BLaER1 treated with 17β-estradiol and CSF1 and Interleukin-3, amounts not matched to agents 10 nM and 100 nM (cell line): ENCODE measurements at regions not wholly inside any gene's neighbourhood (a gene's known extent, or its start where the extent isn't known, plus 50 kb on each side); places are given as distances from the start of the nearest gene placed in this dataset.
"Not testable (repeated sequence)": the region's sequence is repeated elsewhere in the genome, so short reads cannot be mapped to it uniquely, and the experiment has no call there.

Experiments used
- H3K27ac ChIP-seq, 11 experiments: shearing (Covaris generic); formaldehyde crosslinking; 2 replicates each; pipeline ENCODE4 v1.8.1; 2022
- H3K27me3 ChIP-seq, 11 experiments: shearing (Covaris generic); formaldehyde crosslinking; 2 replicates each; pipeline ENCODE4 v1.8.1; 2022
- H3K36me3 ChIP-seq, 11 experiments: shearing (Covaris generic); formaldehyde crosslinking; 2 replicates each; pipeline ENCODE4 v1.8.1; 2022
- H3K4me1 ChIP-seq, 10 experiments: shearing (Covaris generic); formaldehyde crosslinking; 2 replicates each; pipeline ENCODE4 v1.8.1; 2022
- H3K4me2 ChIP-seq, 11 experiments: shearing (Covaris generic); formaldehyde crosslinking; 2 replicates each; pipeline ENCODE4 v1.8.1; 2022
- H3K4me3 ChIP-seq, 10 experiments: shearing (Covaris generic); formaldehyde crosslinking; 2 replicates each; pipeline ENCODE4 v1.8.1; 2022
- H3K9ac ChIP-seq, 11 experiments: shearing (Covaris generic); formaldehyde crosslinking; 2 replicates each; pipeline ENCODE4 v1.8.1; 2022
- H3K9me3 ChIP-seq, 11 experiments: shearing (Covaris generic); formaldehyde crosslinking; replicated peaks in 1 of 11; 2 replicates each; pipeline ENCODE4 v1.8.1; 2022
- H4K20me1 ChIP-seq, 11 experiments: shearing (Covaris generic); formaldehyde crosslinking; 2 replicates each; pipeline ENCODE4 v1.8.1; 2022
- Cebpa-rat ChIP-seq, 11 experiments: shearing (Covaris generic); IDR thresholded peaks; 2 replicates each; pipeline ENCODE4 v1.8.1; 2022

DNA sequence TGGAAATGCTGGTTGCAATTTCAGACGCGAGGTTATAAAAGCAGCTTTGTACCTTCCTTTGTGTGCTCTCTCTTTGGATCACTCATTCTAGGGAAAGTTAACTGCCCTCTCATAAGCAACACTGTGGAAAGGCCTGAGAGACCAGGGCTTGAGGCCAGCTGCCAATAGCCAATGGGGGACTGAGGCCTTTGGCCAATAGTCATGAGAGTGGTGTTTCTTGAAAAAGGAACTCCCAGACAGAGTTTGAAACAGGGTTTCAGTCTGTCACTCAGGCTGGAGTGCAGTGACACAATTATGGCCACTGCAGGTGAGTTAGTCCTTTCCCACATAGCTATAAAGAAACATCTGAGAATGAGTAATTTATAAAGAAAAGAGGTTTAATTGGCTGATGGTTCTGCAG, 524.7 kb upstream of the SMIM31 start:
- no peak for TF ChIP-seq Cebpa-rat (IDR thresholded peaks at IDR 0.05)
- Histone ChIP-seq H3K27me3 (no peaks in the 10 kb centered on the region), H3K9ac (no peak overlapping the region), H3K9me3 (no peaks in the 10 kb centered on the region), H3K4me2 (no peak overlapping the region), H4K20me1 (no peaks in the 10 kb centered on the region), H3K4me3 (no peak overlapping the region), H3K27ac (no peak overlapping the region), H3K36me3 (no peaks in the 10 kb centered on the region), H3K4me1 (no peaks in the 10 kb centered on the region)

- Histone ChIP-seq H3K4me2 (no peak overlapping the region), H4K20me1 (no peaks in the 10 kb centered on the region), H3K36me3 (no peaks in the 10 kb centered on the region), H3K27me3 (no peaks in the 10 kb centered on the region), H3K4me3 (no peak overlapping the region), H3K9ac (no peak overlapping the region), H3K27ac (no peak overlapping the region), H3K4me1 (no peaks in the 10 kb centered on the region), H3K9me3 (0 out of 22 replicates have a peak, but pooled peaks cover 0 to 7% (median 0%) of the 10 kb centered on the region in 11 experiments)
- no peak for TF ChIP-seq Cebpa-rat (IDR thresholded peaks at IDR 0.05)
Observed at GRCh38 chr4:164239433-164239832, 514.5 kb upstream of the SMIM31 start.

DNA sequence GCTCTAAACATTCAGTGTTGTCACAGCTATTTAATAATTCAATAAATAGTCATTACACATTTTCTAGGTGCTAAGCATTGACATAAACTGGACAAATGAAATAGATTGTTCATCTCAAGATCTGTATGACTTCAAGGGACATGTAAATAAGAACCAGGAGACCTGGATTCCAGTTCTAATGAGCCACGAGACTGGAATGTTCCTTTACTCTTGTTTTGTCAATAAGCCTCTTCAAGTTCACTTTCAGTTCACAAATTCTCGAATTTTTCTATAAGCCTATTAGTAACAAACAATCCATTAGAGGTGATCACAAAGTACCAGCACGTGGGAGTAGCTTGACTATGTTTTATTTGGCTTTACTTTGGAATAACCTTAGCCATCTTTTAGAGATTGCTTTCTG, 514.0 kb upstream of the SMIM31 start:
- no peak for TF ChIP-seq Cebpa-rat (IDR thresholded peaks at IDR 0.05)
- no peak overlapping the region for H3K9ac ChIP-seq
- no peaks in the 10 kb centered on the region for H4K20me1 ChIP-seq
- no peaks in the 10 kb centered on the region for H3K36me3 ChIP-seq
- H3K4me1 ChIP-seq = no peaks in the 10 kb centered on the region
- no peak overlapping the region for H3K4me2 ChIP-seq
- H3K9me3 ChIP-seq = 0 out of 22 replicates have a peak, but pooled peaks cover 0 to 7% (median 0%) of the 10 kb centered on the region in 11 experiments
- no peak overlapping the region for H3K27ac ChIP-seq
- no peaks in the 10 kb centered on the region for H3K27me3 ChIP-seq
- H3K4me3 ChIP-seq = no peak overlapping the region

DNA sequence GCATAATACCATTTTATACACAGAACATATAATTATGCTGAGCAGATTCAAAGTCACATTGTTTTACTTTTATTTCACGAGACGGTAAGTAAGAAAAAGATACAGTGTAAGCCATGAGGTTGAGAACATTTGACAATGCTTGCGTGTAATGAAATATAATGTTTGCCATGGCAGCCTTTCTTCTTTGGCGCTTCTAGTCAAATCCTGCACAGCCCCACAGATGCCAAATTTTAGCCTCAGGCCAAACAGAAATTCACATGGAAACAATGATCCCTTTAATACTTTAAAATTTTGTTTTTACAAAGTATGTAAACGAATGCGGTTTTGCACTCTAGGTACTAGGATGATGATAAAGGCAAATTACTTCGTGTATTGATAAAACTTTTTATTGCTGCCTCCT, 502.7 kb upstream of the SMIM31 start:
- no peak for TF ChIP-seq Cebpa-rat (IDR thresholded peaks at IDR 0.05)
- Histone ChIP-seq H3K4me2 (no peak overlapping the region), H3K27me3 (no peaks in the 10 kb centered on the region), H3K27ac (no peak overlapping the region), H3K4me1 (peaks cover 0 to 5% (median 0%) of the 10 kb centered on the region in 10 experiments; a peak in 1 of 20 replicates), H3K4me3 (no peak overlapping the region), H3K36me3 (no peaks in the 10 kb centered on the region), H3K9ac (no peak overlapping the region), H4K20me1 (no peaks in the 10 kb centered on the region), H3K9me3 (no peaks in the 10 kb centered on the region)

DNA sequence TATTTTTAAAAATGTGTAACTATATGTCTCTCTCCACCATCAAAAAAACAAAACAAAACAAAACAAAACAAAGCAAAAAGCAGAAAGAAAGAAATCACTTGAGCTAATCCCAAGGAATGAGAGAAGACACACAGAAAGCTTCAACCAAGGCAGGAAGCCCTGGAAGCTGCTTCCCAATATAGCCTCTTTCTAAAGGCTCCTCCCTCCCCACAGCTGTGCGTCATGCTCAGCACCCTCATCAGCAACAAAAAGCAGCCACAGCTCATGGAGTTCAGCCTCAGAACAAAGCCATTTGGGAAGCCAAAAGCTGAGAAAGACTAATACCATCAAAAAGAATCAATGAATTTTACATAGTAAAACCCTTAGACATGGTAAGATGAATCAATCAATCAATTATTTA, 501.6 kb upstream of the SMIM31 start:
- no peak overlapping the region for H3K4me2 ChIP-seq
- no peak overlapping the region for H3K27ac ChIP-seq
- no peaks in the 10 kb centered on the region for H3K36me3 ChIP-seq
- no peaks in the 10 kb centered on the region for H3K9me3 ChIP-seq
- TF ChIP-seq Cebpa-rat (IDR thresholded peaks at IDR 0.05) = no peak
- H3K4me3 ChIP-seq = no peak overlapping the region
- no peak overlapping the region for H3K9ac ChIP-seq
- H3K4me1 ChIP-seq = peaks cover 0 to 5% (median 0%) of the 10 kb centered on the region in 10 experiments; a peak in 1 of 20 replicates
- H3K27me3 ChIP-seq = no peaks in the 10 kb centered on the region
- H4K20me1 ChIP-seq = no peaks in the 10 kb centered on the region

GRCh38 chr4:164261831-164262230, 492.1 kb upstream of the SMIM31 start:
- no peaks in the 10 kb centered on the region for H3K36me3 ChIP-seq
- H3K4me1 ChIP-seq = no peaks in the 10 kb centered on the region; a peak in 1 of 20 replicates
- no peaks in the 10 kb centered on the region for H4K20me1 ChIP-seq
- H3K27me3 ChIP-seq = no peaks in the 10 kb centered on the region
- no peak overlapping the region for H3K4me2 ChIP-seq
- TF ChIP-seq Cebpa-rat (IDR thresholded peaks at IDR 0.05) = no peak
- no peak overlapping the region for H3K9ac ChIP-seq
- H3K27ac ChIP-seq = no peak overlapping the region
- H3K4me3 ChIP-seq = no peak overlapping the region
- no peaks in the 10 kb centered on the region for H3K9me3 ChIP-seq

- not testable (repeated sequence) for H3K9me3 ChIP-seq, H3K4me1 ChIP-seq, H4K20me1 ChIP-seq, H3K27me3 ChIP-seq, H3K4me2 ChIP-seq, H3K9ac ChIP-seq, H3K27ac ChIP-seq, H3K36me3 ChIP-seq, H3K4me3 ChIP-seq
Observed at GRCh38 chr4:164262508-164262907, 491.4 kb upstream of the SMIM31 start.

DNA sequence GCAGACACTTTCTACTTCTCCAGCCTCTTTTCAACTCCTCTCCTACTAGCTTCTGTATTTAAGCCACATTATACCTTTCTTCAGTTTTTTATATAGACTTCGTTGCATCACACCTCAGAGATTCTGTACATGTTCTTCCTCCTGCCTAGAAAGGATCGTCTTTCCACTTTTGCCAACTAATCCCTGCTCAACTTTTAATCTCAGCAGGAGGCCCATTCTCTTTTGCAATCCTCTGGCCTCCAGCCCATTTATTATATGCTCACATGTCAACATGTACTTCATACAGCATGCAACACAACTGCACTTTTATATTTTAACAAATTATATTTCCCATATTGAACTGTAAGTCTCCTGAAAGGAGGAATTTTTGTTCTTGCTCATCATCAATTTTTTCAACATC, 476.5 kb upstream of the SMIM31 start:
- H3K27ac ChIP-seq, H3K9ac ChIP-seq, H3K4me2 ChIP-seq, H4K20me1 ChIP-seq, H3K9me3 ChIP-seq, H3K4me3 ChIP-seq, H3K36me3 ChIP-seq, H3K4me1 ChIP-seq, H3K27me3 ChIP-seq: not testable (repeated sequence)

- Histone ChIP-seq H3K27ac (no peak overlapping the region), H3K9me3 (no peaks in the 10 kb centered on the region), H4K20me1 (no peaks in the 10 kb centered on the region), H3K4me1 (no peaks in the 10 kb centered on the region), H3K27me3 (no peaks in the 10 kb centered on the region), H3K4me3 (no peak overlapping the region), H3K9ac (no peak overlapping the region), H3K36me3 (no peaks in the 10 kb centered on the region), H3K4me2 (no peak overlapping the region)
- TF ChIP-seq Cebpa-rat (IDR thresholded peaks at IDR 0.05) = no peak
Observed at GRCh38 chr4:164287173-164287572, 466.8 kb upstream of the SMIM31 start.

GRCh38 chr4:164288578-164288977, 465.4 kb upstream of the SMIM31 start:
- H3K9ac ChIP-seq = no peak overlapping the region
- H4K20me1 ChIP-seq = no peaks in the 10 kb centered on the region
- H3K27ac ChIP-seq = no peak overlapping the region
- H3K4me1 ChIP-seq = no peaks in the 10 kb centered on the region
- H3K36me3 ChIP-seq = no peaks in the 10 kb centered on the region
- H3K4me2 ChIP-seq = no peak overlapping the region
- H3K27me3 ChIP-seq = no peaks in the 10 kb centered on the region
- no peak overlapping the region for H3K4me3 ChIP-seq
- TF ChIP-seq Cebpa-rat (IDR thresholded peaks at IDR 0.05) = no peak
- no peaks in the 10 kb centered on the region for H3K9me3 ChIP-seq

DNA sequence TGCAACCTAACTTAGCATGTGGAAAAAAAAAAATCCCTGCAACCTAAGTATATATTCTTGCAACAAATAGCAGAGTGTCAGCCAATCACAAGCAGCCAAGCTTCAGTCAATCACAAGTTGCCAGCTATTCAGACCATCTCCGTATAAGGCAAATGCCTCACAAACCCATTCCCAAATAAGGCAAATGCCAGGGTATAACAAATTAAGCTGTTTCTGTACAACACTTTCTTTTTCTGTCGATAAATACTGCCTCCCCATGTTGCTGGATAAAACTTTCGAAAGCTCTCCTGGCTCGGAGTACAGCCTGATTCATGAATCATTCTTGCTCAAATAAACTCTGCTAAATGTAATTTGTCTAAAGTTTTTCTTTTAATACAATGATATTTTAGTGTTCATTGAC, 460.7 kb upstream of the SMIM31 start:
- no peak for TF ChIP-seq Cebpa-rat (IDR thresholded peaks at IDR 0.05)
- no peak overlapping the region for H3K4me2 ChIP-seq
- no peak overlapping the region for H3K9ac ChIP-seq
- no peaks in the 10 kb centered on the region for H4K20me1 ChIP-seq
- H3K27me3 ChIP-seq = no peaks in the 10 kb centered on the region
- H3K4me3 ChIP-seq = no peak overlapping the region
- H3K27ac ChIP-seq = no peak overlapping the region
- H3K9me3 ChIP-seq = no peaks in the 10 kb centered on the region
- H3K4me1 ChIP-seq = no peaks in the 10 kb centered on the region
- no peaks in the 10 kb centered on the region for H3K36me3 ChIP-seq
